Islet precursor cell (in vitro differentiated cells): ENCODE measurements at regions not wholly inside any gene's neighbourhood (a gene's known extent, or its start where the extent isn't known, plus 50 kb on each side); places are given as distances from the start of the nearest gene placed in this dataset.

Experiments used
- DNase-seq: peaks from one replicate; pipeline ENCODE4 v3.0.0-alpha.2; 2018

DNA sequence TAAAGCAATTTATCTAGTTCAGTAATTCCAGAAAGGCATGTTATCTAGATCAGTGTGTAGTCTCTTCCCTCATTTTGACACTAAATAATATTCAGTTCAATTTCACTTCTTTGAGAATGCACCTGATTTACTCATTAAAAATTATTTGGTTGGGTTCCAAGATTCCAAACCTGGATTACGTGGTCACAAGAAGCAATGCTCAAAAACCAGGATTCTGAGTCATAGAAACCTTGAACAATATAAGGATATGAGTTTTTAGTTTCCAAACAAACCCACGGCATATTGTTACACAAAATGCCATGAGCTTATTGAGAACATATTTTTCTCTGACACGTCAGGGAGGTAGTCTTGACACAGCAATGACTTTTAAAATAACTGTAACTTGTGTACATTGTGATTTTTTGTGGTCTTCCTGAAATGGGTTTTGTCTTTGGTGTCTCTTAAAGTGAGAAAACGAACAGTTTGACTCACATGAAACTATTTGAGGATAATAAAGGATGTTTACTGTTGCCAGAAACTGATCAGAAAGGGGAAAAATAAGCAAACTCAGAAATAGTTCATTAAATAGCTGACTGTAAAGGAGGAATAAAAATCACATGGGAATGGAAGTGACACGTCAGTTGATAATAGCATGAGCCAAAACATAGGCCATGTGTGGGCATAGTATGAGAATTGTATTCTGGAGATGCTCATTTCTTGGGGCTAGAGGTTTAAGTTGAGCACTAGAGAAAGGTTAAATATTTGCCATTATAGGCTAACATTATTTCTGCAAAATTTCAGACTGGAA, 617.7 kb upstream of the CDH2 start:
- no peak for DNase-seq

DNA sequence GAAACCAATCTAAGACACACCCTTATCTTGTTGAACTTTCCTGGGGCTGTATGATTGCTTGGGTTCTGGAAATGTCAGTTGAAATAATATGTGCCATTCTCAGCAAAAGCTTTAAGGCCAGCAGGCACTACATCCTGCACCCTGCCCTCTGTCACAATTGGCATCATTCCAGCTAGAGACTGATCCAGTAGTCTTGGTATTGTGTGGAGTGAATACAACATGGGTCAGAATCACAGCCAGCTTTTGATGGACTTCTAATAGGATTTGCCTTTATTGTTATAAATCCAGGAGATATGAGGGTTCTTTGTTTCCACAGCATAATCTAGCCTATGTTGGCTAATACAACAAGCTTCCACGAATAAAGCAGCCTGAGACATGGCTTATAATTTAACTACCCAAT, 617.0 kb upstream of the CDH2 start:
- DNase-seq: no peak

DNA sequence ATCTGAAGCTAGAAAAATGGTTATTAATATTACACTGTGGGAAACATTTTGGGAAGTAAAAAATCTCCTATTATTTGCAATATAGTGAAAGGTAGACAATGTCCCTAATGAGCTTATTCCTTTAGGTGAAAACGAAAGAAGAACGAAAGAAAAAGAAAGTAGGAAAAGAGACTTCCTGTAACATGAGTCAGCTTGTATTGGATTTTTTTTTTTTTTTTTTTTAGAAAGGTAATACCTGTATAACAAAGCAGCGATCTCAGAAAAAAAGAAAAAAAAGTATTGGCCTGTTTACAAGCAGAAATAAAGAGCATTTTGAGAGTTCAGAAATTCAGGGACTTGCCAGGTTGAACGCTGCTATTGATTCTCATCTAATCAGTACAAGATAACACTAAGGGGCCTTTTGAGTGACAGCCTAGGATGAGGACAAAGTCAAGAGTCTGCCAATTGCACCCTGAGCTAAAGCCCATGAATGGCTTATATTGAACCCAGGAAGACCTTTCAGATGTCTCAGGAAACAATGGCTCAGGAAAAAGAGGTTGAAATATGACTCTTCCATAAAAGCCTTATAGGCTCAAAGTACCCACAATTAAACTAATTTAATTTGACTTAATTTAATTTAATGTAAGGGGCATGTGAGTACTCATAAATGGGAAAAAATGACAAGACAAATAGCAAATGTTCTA, 615.6 kb upstream of the CDH2 start:
- no peak for DNase-seq

DNA sequence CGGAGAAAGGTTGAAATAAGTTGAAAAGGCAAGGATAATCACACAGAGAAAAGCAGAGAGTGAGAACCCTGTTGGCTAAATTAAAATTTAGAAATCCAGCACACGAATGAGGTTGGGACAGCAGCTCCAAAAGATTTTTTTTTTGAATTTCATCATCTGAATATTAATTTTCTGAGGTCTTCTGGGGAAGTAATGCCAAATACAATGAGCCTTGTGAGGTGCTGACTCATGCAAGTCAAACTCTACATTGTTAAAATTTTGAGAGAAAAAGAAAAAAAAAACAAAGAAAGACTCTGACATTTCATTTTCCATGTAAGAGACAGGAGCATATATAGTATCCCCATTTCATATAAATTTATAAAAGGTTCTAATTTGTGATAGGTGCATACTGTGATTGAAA, 614.2 kb upstream of the CDH2 start:
- DNase-seq: no peak

DNA sequence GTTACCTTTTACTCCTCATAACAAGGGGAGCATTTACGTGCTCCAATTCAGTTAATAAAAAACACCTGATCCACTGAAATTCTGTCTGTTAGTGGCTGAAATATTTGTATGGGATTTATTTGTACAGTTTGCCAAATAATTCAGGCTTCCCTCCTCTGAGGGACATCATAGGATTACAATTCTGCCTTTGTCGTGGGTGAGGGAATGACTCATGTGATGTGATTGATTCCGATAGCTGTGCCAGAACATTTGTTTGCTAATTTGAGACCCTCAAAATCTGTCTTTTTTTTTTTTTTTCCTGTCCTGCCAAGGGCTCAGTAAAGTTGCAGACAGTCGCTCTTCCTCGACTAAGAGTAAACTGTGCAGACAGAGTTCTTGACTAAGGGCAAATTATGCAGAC, 612.6 kb upstream of the CDH2 start:
- DNase-seq: no peak

DNA sequence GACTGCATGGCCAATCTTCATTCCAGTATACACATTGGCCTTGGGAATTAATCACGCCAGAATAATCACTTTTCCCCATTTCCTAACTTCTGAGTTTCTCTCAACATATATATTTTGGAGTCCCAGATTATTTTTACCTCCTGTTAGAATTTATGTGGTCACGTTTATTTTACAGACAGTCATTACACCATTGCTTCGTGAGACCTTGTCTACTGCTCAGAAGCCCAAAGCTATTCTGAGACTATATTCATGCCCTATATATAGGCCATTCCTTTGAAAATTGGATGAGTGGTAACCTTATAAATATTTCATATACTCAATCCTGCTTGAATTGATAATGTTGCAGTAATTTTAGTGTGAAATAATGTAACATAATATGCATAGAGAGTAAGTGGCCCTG, 610.0 kb upstream of the CDH2 start:
- DNase-seq: no peak

DNA sequence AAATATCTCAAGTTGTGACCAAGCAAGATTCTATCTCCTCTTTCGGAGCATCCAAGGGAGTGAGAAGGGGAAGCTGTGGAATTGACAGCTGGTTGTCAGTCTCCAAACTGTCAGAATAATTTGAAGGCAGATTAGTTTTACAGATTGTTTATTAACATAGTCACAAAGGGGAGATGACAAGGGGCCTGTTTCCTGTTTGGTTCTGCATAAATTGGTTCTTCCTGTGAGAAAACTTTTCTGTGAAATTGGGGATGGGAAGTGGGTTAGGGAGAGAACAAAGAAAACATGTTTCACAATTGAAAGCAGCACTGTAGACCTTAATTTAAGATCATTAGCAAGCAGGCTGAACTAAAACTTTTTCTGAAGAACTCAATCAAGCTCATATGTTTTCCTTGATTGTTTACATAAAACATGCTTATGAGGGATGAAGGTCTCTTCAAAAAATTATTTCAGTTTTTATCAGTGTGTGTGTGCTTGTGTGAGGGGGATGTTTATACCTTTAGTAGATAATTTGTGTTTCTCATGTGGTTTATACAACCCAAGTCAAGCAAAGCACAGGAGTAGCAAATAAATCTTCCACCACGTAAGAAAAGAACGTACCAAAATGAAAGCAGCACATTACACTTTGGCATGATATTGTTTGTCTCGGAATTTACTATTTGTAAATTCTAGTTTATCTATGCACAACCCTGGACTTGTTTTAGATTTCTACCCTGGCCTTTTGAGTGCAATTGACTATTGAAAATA, 604.9 kb upstream of the CDH2 start:
- DNase-seq: no peak

DNA sequence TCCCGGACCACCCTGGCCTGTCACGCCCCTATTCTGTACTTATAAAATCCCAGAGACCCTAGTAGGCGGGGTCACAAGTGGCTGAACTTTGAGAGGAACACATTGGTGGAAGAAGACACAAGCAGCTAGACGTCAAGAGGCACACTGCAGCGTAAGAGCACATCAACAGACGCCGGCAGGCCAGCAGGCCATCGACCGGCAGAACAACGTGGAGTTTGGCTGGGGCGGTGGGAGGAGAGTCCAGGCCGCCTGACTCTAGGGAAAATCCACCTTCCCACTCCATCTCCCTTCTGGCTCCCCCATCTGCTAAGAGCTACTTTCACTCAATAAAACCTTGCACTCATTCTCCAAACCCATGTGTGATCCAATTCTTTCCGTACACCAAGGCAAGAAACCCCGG, 601.8 kb upstream of the CDH2 start:
- DNase-seq: no peak

DNA sequence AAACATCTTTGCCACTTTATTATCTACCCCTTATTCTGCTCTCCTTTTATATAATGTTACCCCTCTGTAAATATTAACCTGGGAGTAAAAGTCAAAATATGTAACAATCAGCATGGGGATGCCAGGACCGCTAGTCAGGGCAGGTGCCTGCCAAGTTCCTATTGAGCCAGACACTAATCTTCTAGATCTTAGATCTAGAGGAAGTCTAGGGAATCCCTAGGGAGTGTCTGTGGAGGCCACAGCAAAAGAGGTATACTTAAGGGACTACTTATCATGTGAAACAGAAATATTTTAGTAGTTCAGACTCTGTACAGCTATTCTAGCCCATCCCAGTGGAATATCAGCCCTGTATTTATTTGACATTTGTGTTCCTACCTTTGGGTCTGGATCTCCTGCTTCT, 600.8 kb upstream of the CDH2 start:
- DNase-seq: no peak

DNA sequence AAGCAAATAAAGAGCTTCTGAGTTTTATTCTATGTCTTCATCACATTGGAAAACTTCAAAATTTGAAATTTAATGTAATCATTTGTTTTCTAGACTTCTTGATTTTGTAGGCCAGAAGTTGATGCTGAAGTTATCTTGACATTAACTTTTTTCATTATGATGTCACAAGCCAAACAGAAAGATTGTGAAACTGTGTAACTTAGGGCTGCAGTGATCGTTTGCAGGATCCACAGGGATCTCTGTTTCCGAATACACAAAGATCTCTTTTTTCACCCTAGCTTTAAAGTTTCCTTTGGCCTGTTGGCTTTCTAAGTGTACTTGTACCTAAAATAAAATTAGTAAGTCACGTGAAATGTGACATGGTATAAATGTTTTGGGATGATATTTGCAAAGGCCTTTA, 594.9 kb upstream of the CDH2 start:
- DNase-seq: no peak

DNA sequence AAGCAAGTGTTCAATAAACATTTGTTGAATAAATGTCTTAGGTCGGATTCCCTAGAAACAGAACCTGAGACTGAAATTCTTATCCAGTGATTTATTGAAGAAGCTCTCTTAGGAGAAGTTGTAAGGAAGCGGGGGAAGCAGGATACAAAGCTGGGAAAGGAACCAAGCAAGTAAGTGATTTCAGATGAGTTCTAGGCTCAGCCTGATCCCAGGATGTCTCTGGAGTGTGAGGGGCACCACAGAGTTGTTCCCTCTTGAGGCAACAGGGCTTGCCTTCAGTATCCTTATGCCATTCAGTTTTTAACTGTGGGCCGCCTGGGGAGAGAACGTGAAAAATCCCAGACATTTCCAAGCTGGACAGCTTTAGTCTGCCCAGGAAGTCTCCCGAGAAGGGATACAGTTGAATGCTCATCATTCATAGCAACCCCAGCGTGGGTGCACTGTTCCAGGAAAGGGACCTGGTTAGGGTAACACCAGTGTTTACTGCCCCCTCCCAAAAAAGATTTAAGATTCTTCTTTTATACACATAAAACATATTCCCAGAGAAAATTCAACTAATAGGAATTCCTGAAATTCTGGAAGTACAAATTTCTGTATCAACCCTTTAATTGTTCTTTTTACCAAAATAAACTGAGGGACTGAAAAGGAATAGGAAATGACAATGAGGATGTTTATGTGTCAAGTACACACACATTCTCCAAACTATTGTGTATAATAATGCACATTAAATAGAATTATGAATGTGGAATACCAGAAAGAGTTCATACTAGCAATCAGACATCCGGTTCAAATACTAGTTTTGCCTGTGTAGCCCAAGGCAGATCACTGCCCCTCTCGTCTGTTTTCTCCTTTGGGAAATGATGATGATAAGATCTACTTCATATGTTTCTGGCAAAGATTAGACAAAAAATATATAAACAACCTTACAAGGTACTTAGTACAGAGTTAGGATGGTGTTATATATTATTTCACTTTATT, 592.1 kb upstream of the CDH2 start:
- no peak for DNase-seq

DNA sequence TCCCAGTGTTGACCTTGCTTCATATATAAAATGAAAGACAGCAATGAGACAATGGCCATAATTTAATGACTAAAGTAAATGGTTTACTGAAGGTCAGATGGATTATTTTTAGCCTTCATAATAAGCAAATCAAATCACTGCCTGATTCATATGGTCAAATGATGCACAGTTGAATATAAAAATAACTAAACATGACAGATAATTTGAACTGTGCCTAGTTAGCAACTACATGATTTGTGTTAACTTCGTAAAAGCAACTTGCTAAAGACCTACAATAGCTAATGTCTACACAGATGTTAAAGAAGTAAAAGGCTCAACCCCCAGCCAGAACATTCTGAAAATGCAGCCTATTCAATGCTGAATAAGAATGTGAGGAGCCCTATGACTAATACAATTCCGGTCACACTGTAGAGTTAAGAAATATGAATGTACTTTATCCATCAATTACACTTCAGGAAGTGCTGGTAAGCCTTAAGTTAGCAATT, 590.8 kb upstream of the CDH2 start:
- no peak for DNase-seq

DNA sequence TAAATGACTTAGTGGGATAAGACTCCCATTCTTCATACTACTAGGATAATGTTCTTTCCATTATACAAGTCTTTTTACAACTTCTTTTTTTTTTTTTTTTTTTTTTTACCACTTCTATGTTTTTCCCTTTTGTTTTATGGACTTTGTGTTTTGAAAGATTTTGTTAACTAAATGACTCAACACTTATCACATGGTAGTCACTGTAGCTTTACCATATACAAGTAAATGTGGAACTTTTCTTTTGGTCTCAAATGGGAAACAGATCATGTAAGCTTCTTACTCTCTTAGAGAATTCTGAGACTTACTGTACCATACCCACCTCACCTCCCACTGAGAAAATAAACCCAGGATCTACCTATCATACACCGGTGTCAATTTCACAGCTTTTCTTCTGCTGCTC, 590.3 kb upstream of the CDH2 start:
- no peak for DNase-seq

DNA sequence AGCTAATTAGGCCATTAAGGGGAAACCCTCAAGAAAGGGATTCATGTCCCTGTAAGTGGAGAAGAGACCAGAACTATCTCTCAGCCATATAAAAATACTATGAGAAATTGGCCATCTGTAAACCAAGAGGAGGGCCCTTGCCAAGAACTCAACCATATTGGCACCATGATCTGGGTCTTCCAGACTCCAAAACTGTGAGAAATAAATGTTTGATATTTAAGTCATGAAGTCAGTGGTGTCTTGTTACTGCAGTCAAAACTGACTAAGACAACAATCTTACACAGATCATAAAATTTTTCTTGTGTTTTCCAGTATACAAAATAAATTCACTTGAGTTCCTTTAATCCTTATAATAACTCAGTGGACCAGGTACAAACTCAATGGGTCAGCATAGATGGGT, 589.8 kb upstream of the CDH2 start:
- DNase-seq: no peak

DNA sequence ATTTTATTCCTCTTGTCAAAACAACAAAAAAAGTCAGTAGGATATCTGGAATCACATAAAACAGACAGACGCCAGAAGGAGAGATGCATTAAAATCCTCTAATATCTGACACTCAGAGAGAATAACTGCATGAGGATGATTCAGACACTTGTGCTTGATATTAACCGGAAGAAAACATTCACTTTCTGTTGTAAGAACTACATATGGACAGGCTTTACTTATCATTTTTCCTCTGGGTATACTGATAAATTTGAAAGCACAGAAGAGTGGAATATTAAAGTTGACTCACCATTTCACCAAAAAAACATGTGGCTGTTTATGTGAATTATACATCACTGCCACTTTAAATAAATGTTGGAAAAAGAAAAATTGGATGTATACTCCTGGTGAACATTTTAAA, 589.1 kb upstream of the CDH2 start:
- DNase-seq: no peak

DNA sequence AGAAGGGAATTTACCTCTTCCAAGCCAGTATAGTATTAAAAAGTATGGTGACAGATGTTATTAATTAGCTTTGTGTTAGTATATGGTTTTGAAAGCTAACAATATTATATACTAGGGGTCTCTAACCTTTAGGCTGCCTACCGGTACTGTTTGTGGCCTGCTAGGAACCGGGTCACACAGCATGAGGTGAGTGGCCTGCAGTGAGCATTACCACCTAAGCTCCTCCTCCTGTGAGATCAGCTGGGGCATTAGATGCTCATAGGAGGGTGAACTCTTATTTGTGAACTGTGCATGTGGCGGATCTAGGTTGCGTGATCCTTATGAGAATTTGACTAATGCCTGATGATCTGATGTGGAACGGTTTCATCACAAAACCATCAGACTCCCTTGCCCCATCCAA, 583.4 kb upstream of the CDH2 start:
- no peak for DNase-seq

DNA sequence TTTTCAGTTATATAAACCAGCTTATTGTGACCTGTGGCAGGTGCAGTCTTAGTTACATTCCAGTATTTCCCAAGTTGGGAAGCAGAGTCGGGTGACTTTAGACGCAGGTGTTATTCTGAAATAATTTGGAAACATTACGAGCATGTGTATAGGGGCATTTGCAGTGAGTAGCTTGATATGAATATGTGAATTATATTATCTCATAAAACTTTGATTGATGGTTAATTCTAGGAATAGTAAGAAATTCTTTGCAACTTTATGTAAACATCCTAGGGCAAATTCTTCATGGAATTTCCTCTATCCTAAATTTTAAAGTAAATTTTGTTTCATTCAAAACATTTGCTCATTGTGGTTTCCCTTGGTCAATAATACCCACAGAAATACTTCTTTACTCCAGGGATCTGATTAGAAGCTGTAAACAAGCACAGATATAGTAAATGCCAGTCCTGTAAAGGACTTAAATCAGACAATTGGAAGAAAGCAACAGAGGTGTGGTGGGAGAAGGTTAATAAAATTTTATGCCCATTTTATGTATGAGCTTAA, 580.6 kb upstream of the CDH2 start:
- DNase-seq: no peak

DNA sequence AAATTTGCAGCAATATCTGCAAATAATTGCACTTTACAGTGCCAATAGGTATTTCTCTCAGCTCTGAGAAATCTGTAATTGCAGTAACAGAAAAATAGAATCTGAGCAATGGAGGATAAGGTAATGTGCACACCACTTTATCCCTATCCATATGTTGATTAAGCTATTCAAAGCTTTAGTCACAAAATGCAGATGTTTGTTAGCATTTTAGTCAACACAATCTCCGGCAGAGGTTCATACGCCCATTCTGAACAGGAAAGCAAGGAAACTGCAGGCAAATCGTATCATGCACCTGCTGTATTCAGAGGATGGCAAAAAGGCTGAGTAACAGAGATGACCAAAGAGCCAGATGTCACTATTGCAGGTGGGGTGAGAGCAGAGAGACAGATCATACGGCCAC, 566.2 kb upstream of the CDH2 start:
- no peak for DNase-seq

DNA sequence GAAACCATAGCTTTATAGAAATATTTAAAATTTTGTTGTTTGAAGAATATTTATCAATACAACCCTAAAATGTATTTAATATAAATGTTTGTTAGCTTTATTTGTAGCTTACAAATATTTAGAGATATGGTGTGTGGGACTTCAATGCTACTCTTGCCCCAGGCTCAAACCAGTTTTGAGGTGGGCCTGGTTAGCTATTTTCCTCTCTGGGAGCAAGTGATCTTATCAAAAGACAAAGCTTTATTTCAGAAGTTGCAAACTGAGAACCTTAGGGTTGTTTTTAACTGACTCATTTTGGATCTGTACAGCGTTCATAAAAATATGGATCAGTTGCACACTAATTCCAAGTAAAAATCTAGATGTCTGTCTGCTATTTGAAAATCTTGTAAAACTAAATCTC, 563.6 kb upstream of the CDH2 start:
- no peak for DNase-seq

DNA sequence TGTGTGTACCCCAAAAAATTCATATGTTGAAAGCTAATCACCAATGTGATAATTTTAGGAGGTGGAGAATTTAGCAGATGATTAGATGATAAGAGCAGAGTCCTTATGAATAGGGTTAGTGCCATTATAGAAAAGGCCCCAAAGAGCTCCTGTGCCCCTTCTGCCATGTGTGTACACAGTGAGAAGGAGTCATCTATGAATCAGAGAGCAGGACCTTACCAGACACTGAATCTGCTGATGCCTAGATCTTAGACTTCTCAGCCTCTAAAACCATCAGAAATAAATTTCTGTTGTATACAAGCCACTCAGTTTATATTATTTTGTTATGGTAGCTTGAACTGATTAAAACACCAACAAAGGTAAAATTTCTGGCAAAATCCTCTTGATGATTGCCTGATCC, 560.0 kb upstream of the CDH2 start:
- DNase-seq: no peak

DNA sequence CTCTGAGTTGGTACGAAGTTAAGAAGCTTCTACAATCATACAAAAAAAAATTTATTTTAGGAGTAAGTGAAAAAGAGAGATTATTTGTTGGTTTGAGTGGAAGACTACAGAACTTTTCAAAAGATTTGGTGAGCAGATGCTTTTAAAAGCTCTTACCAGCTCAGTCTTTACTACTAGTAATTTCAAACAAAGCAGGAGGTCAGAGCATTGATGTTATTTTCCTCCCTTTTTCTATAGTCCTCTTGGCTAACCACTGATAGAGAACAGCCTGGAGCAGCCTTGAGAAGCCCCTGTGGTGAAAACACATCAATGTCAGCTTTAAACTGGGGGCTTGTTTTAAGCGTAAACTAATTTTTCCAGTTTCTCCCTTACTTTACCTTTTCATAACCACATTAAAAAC, 559.3 kb upstream of the CDH2 start:
- no peak for DNase-seq

DNA sequence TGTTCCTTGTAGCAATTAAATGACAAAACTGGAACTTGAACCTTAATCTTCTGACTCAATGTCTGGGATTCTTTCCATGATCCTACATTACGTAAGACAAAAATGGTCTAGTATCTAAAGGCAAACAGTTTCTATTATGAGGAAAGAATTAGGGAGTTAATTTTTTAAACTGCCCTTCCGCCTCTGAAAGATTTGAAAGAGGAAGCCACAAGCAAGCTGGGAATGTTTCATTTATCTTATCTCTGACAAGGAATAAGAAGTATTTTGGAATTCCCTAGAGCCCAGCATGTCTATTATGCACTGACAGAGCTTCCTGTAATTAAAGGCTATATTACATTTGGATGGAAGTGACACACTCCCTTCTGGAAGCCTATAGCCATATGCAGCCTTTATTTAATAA, 558.8 kb upstream of the CDH2 start:
- DNase-seq: no peak

DNA sequence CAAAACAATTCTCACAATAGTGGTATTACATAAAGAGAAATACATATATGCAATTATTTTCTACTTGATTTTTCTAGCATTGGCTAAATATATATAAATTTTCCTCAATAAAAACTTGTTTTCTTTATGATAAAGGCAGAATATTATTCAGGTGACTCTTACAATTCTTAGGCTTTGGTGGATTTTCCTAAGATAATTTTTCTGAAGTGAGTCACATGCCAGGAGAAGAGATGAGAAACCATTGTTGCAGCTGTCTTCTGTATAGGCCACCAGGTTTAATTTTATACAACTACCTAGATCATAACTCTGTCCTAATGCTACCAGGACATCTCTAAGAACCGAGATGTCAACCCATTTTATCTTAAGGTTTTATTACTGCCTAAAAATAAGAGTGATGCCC, 552.4 kb upstream of the CDH2 start:
- no peak for DNase-seq
